Spleen (tissue), 7 donors: ENCODE measurements at regions not wholly inside any gene's neighbourhood (a gene's known extent, or its start where the extent isn't known, plus 50 kb on each side); places are given as distances from the start of the nearest gene placed in this dataset.

Source experiments
- POLR2A ChIP-seq, 3 donors: fragments of 450-650 bp; IDR thresholded peaks; one replicate each; pipeline ENCODE4 v1.5.1; 2017; ENCODE audit warnings: antibody characterized with exemption in 3 of 3, mild to moderate bottlenecking in 1 of 3
- TF ChIP-seq, protein P1 (sequence below), 11 experiments: fragments of 200-600 bp in 7 of 11; fragments of 450-650 bp in 4 of 11; sonication (generic) in 4 of 11; IDR thresholded peaks in 8 of 11; conservative IDR thresholded peaks in 3 of 11; 1 replicate in 7 of 11; 2 replicates in 4 of 11; pipeline versions ENCODE4 v1.4.0 to v1.8.0; 2016 to 2021; ENCODE audit warnings: antibody characterized with exemption in 11 of 11, inconsistent platforms in 4 of 11, mild to moderate bottlenecking in 1 of 11
- donor health status: DM: no; HTN: no; CAD: no; lungs with moderate emphysema.
- donor health status: DM: no; HTN: no; CAD: no.
- donor health status: DM: no; HTN: no; CAD: no.

DNA sequence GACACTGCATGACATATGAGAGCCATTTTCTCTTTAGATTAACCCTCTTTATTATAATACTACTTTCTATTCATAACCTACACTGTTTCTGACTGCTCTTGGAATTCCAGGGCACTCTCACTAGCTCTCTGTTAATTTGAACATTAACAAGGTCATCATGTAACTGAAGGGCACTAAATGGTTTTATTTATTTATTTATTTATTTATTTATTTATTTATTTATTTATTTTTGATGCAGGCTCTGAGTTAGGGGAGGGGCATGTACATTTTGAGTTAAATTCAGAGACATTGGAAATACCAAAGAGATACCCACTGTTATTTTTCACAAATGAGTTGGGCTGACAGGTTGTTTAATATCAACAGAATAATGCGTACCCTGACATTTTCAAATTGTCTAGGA is 1038.7 kb upstream of the NRXN1 start:
- TF ChIP-seq, protein P1, sequence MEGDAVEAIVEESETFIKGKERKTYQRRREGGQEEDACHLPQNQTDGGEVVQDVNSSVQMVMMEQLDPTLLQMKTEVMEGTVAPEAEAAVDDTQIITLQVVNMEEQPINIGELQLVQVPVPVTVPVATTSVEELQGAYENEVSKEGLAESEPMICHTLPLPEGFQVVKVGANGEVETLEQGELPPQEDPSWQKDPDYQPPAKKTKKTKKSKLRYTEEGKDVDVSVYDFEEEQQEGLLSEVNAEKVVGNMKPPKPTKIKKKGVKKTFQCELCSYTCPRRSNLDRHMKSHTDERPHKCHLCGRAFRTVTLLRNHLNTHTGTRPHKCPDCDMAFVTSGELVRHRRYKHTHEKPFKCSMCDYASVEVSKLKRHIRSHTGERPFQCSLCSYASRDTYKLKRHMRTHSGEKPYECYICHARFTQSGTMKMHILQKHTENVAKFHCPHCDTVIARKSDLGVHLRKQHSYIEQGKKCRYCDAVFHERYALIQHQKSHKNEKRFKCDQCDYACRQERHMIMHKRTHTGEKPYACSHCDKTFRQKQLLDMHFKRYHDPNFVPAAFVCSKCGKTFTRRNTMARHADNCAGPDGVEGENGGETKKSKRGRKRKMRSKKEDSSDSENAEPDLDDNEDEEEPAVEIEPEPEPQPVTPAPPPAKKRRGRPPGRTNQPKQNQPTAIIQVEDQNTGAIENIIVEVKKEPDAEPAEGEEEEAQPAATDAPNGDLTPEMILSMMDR (IDR thresholded peaks at IDR 0.05 in 8 of 11, conservative IDR thresholded peaks at IDR 0.05 in 3 of 11) = no peak
- TF ChIP-seq POLR2A (IDR thresholded peaks at IDR 0.05) = no peak
